Posterior vena cava (tissue), 2 donors: ENCODE measurements at regions not wholly inside any gene's neighbourhood (a gene's known extent, or its start where the extent isn't known, plus 50 kb on each side); places are given as distances from the start of the nearest gene placed in this dataset.
"Not testable (repeated sequence)": the region's sequence is repeated elsewhere in the genome, so short reads cannot be mapped to it uniquely, and the experiment has no call there.

Experiments
- DNase-seq: peaks from one replicate; pipeline ENCODE4 v3.0.0-alpha.2; 2020; ENCODE audit warnings: low spot score
- intact Hi-C, 2 donors: fragments of 100-400 bp; cut with DNase I; formaldehyde crosslinking; loops; one replicate each; pipeline versions ENCODE4 v1.14.1 to v1.14.2; 2022 to 2023
- donor health status: DM: yes; HTN: yes; CAD: no.
- donor health status: DM: yes; HTN: yes; CAD: no.

DNA sequence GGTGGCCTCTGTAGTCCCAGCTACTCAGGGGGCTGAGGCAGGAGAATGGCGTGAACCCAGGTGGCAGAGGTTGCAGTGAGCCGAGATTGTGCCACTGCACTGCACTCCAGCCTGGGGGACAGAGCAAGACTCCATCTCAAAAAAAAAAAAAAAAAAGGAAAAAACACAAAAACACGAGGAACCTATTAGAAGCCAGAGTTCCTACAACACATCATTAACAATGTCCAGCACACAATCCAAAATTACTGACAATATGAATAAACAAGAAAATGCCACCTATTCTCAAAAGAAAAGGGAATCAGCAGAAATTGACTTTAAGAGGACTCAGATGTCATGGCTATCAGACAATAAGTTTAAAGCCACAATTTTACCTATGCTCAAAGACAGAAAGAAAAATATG lies 57.3 kb upstream of the HS3ST3A1 start:
- intact Hi-C loops, DNase-seq: not testable (repeated sequence)

DNA sequence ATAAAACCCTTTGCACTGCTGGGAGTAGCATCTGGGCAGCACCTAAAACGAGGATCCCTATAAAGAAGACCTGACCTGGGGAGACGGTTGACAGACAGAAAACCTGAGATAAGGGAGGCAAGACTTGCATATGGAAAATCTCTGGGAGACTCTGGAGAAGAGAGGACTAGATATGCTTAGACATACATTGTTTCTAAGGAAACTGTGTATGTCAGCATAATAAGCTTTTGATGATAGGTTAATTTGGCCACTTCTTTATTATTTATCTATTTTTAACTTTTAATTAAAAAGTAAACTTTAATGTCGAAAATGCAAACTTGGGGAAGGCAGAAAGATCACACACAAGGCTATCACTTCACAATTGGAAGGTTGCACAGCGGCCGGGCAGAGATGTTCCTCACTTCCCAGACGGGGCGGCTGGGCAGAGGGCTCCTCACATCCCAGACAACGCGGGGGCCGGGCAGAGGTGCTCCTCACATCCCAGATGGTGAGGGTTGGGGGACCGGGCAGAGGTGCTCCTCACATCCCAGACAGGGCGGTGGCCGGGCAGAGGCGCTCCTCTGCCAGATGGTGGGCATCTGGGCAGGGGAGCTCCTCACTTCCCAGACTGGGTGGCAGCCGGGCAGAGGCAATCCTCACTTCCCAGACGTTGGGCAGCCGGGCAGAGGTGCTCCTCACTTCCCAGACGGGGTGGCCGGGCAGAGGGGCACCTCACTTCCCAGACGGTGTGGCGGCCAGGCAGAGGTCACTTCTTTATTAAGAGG lies 64.3 kb upstream of the HS3ST3A1 start:
- DNase-seq = no peak
- intact Hi-C loops = no loop called here

DNA sequence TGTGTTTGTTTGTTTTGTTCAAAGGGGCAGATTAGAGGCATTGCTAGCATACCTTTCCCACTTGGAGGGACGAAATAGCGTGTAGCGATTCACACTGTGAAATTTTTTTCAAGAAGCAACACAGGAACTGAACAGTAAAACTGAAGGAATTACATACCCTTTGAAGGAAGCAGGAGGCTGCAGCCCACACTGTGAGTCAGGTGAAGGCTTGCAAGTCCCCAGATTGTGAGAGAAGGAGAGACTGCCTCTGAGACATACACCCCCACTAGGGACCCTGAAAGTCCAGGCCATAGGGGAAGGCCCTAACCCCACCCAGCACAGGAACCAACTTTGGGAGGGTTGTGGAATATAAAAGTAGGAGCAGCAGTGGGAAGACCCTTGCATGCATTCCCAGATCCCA lies 69.6 kb upstream of the HS3ST3A1 start:
- intact Hi-C loops = no loop called here
- no peak for DNase-seq

- intact Hi-C loops = no loop called here
- DNase-seq = no peak
Measured at GRCh38 chr17:13671771-13672170, 70.0 kb upstream of the HS3ST3A1 start.

DNA sequence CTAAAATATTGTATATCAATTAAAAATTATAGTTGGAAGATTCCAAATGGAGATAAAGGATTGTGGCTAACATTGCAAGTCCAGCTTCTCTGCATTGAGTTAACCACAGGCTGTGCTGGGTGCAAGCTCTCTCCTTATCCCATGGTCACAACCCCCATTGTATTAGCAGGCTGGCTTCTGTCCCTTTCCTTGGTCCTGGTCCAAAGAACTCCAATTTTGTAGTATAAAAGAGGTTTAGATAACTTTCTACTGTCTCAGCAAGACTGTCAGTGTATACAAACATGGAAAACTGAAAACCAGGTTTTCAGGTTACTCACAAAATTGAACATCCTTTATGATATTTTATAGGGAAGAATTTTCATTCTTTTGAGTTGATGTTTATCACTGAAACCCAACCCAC lies 76.6 kb upstream of the HS3ST3A1 start:
- intact Hi-C loops = no loop called here
- no peak for DNase-seq

DNA sequence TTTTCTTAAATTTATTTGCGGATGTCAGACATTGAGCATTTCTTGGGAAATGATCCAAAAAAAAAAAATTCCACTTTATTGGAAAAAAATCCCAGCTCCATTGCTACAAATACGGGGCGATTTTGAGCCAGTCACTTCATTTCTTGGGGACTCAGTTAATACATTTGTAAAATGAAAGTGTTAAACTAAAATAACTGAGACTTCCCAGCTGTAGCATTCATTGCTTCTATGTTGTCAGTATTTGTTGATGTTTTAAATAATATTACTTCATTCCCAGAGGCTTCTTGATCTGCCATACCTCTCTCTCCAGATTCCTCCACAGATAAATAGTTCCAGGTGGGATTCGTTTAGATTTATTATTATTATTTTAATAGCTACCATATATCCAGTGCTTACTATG lies 77.1 kb upstream of the HS3ST3A1 start:
- intact Hi-C loops = no loop called here
- no peak for DNase-seq

GRCh38 chr17:13688716-13689115 lies 87.0 kb upstream of the HS3ST3A1 start:
- DNase-seq = no peak
- intact Hi-C loops = no loop called here

DNA sequence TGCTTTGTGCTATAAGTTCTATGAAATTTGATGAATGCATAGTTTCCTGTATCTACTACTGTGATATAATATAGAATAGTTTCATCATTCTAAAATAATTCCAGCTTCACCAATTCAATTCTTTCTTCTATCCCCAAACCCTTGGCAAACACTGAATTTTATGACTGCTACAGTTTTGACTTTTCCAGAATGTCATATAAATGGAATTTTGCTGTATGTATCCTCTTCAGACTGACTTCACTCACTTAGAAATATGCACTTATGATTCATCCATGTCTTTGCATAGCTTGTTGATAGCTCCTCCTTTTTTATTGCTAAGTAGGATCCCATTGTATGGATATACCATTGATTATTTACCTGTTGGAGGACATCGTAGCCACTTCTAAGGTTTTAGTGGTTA lies 89.1 kb upstream of the HS3ST3A1 start:
- no peak for DNase-seq
- intact Hi-C loops = no loop called here

DNA sequence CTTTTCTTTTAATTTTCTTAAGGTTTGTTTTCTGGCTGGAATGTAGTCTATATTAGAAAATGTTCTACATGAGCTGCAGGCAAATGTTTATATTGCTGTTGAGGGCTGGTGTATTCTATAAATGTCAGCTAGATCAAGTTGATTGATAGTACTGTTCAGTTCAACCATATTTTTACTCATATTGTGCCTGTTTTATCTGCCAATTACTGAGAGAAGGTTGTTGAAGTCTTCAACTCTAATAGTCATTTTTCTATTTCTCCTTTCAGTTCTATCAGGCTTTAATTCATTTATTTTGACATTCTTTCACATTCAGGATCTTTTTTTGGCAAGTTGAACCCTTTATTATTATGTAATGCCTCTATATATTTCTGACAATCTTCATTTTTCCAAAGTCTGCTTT lies 93.2 kb upstream of the HS3ST3A1 start:
- intact Hi-C loops = no loop called here
- no peak for DNase-seq

DNA sequence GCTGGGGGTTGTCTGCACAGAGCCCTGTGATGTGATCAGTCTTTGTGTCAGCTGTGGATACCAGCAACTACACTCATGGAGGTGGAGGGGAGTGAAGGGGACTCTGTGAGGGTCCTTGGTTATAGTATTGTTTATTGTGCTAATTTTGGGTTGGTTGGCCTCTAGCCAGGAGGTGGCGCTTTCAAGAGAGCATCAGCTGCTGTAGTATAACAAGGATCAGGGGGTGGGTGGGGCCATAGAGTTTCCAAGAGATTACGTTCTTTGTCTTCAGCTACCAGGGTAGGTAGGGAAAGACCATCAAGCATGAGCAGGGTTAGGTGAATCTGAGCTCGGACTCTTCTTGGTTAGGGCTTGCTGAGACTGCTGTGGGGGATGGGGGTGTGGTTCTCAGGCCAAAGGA lies 97.1 kb upstream of the HS3ST3A1 start:
- intact Hi-C loops = no loop called here
- no peak for DNase-seq

DNA sequence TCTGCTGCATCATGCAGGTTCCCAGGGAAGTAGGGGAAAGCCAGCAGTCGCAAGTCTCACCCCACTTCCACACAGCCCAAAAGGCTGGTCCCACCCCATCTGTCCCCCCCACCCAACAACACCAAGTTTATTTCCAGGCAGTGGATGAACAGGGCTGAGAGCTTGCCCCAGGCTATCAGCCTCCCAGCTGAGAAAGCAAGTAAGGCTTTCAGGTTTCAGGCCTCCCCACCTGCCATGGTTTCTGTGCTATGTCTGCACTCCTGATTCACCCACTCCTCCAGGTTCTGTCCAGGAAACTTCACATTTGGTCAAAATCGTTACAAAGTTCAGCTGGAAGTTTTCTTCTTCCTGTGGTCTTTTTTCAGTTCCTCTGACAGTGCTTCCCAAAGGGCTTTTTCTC lies 97.5 kb upstream of the HS3ST3A1 start:
- no peak for DNase-seq
- intact Hi-C loops = no loop called here

GRCh38 chr17:13702266-13702665 lies 100.5 kb upstream of the HS3ST3A1 start:
- intact Hi-C loops = no loop called here
- no peak for DNase-seq

DNA sequence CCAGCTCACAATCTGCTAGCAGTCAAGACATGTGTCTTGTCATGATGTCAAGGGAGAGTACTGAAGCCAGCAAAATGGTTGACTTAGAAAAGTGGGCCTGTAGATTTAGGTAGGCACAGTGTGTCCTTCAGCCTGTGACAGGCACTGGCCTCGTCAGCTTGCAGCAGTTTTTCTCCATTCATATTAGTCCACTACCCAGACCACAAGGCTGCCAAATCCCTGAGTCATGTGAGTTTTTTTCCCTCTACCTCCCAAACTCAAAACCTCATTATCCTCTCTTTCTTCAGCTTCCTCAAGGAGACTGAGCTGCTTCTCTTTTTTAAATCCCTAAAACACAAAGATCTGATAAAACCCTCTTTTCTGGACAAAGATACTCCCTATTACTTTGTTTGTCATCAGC lies 102.6 kb upstream of the HS3ST3A1 start:
- intact Hi-C loops = no loop called here
- DNase-seq = no peak

GRCh38 chr17:13705221-13705620 lies 103.5 kb upstream of the HS3ST3A1 start:
- intact Hi-C loops = no loop called here
- no peak for DNase-seq

GRCh38 chr17:13721705-13722104 lies 120.0 kb upstream of the HS3ST3A1 start:
- intact Hi-C loops = no loop called here
- DNase-seq = no peak

DNA sequence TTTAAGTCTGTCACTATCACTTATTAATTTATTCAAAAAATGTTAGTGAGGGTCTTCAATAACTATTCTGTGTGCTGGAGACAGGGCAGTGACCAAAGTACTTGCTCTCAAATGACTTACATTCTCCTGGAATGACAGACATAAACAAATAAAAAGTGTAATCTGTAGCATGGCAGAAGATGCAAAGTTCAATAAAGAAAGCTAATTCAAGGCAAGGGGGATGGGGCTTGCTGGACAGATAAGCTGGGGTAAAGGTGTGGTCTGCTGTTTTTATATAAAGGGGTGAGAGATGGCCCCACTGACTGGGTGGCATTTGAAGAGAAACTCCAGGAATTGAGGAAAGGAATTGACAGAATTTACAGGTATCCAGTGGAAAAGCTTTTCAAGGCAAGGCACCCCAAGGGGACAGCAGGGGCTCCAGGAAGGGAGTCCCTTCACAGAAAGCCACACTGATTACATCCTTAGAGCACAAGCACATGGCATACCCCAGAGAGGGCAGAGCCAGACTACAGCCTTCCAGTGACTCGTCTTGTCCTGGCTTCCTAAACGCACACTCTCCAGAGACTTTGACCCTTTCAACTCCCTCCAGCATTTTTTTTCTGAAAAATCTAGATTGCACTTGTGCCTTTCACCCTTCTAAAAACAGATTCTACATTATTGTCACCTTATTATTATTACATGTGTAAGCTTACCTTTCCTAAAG lies 123.7 kb upstream of the HS3ST3A1 start:
- DNase-seq = no peak
- intact Hi-C loops = no loop called here

DNA sequence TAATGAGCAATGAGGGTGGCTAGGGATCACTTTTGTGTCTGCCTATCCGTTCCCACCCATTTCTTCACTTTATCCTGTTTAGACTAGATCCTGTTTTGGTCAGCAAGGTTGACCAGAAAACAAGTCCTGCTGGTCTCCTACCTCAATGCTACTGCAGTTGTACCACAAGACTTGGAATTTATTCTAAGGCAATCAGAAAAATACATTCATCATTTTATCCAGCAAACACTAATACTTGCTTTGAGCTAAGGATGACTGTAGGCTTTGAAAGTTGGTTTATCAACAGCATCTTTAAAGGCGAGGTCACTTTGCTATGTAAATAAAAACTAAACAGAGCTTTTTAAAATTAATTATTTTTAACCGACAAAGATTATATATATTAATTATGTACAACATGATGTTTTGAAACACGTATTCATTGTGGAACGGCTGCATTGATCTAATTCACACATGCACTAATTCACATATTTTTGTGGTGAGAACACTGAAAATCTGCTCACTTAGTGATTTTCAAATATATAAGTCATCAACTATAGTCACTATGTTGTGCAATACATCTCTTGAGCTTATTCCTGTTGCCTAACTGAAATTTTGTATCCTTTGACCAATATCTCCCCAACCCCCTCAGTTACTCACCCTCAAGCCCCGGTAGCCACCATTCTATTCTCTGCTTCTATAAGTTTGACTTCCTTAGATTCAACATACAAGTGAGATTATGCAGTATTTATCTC lies 125.9 kb upstream of the HS3ST3A1 start:
- intact Hi-C loops = no loop called here
- DNase-seq = no peak

DNA sequence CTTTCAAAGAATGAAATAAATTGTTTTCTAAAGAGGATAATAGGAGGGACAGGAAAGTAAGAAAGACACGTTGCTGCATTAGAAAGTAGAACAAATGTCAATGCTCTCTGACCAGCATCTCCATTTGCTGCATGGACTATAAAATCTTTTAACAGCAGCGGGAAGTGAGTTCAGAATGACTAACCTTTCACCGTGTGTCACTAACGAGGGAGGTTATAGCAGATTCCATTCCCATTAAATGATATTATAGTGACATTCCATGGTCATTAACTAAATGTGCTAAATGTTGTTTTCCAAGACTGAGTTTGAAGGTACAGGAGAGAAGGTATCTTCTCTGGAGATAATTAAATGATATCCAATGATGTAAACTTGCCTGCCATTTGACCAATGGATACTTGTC lies 127.1 kb upstream of the HS3ST3A1 start:
- no peak for DNase-seq
- intact Hi-C loops = no loop called here

GRCh38 chr17:13729466-13730134 lies 127.9 kb upstream of the HS3ST3A1 start:
- no peak for DNase-seq
- intact Hi-C loops = no loop called here

DNA sequence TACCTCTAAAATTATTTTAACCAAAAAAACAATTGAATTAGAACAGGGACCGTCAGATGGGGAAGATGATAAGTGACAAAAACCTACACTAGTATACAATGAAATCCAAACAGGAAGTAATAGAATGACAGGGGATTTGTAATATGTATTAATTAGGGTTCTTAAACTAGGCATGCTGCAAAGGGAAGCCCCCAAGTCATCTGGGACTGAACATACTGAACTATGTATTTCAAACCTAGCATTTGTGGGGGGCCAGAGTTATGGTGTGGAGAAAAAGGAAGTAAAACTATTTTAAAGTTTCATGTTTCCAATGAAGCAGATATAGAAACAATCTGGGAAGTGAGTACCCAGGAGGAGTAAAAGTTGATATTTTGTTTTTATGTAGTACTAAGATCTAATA lies 133.2 kb upstream of the HS3ST3A1 start:
- intact Hi-C loops = no loop called here
- DNase-seq = no peak
